ENCODE measurements at regions not wholly inside any gene's neighbourhood (a gene's known extent, or its start where the extent isn't known, plus 50 kb on each side); places are given as distances from the start of the nearest gene placed in this dataset.

GRCh38 chr2:7910752-7911151 is 771.1 kb upstream of the ID2 start:
- TF ChIP-seq, protein P1, sequence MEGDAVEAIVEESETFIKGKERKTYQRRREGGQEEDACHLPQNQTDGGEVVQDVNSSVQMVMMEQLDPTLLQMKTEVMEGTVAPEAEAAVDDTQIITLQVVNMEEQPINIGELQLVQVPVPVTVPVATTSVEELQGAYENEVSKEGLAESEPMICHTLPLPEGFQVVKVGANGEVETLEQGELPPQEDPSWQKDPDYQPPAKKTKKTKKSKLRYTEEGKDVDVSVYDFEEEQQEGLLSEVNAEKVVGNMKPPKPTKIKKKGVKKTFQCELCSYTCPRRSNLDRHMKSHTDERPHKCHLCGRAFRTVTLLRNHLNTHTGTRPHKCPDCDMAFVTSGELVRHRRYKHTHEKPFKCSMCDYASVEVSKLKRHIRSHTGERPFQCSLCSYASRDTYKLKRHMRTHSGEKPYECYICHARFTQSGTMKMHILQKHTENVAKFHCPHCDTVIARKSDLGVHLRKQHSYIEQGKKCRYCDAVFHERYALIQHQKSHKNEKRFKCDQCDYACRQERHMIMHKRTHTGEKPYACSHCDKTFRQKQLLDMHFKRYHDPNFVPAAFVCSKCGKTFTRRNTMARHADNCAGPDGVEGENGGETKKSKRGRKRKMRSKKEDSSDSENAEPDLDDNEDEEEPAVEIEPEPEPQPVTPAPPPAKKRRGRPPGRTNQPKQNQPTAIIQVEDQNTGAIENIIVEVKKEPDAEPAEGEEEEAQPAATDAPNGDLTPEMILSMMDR (conservative IDR thresholded peaks at IDR 0.05): no peak
- H3K36me3 Mint-ChIP-seq: no peaks in the 10 kb centered on the region
- peaks cover 18% of the 10 kb centered on the region for H3K27me3 Mint-ChIP-seq
- no peak overlapping the region for H3K27ac Mint-ChIP-seq
- no peaks in the 10 kb centered on the region for H3K9me3 Mint-ChIP-seq
- DNase-seq (ENCODE audit: extremely low spot score, unreplicated experiment): no peak
- H3K4me1 Mint-ChIP-seq (ENCODE audit: unreplicated experiment): peaks cover 14% of the 10 kb centered on the region
- H3K4me3 Mint-ChIP-seq: no peak overlapping the region

DNA sequence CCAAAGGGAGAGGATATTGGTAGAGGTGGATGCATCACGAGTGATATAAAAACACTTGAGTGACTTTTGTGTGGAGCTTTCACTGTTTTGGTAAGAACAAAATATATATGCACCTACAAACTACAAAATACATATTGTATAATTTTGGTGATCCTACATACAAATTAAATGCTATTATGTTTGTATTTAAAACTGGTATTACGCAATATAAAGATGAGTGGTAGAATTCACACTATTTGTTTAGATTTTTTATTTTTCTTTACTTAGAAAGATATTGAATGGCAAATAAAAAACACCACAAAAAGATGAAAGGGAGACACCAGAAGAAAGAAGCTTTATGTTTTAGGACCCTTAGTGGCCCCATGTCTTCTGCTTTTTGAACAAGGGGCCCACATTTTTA is 770.7 kb upstream of the ID2 start:
- TF ChIP-seq, protein P1 (conservative IDR thresholded peaks at IDR 0.05): no peak
- DNase-seq (ENCODE audit: extremely low spot score, unreplicated experiment): no peak
- Mint-ChIP-seq H3K9me3 (no peaks in the 10 kb centered on the region), H3K27me3 (peaks cover 18% of the 10 kb centered on the region), H3K4me1 (ENCODE audit: unreplicated experiment) (peaks cover 13% of the 10 kb centered on the region), H3K4me3 (no peak overlapping the region), H3K27ac (no peak overlapping the region), H3K36me3 (no peaks in the 10 kb centered on the region)

GRCh38 chr2:7913974-7914373 is 767.9 kb upstream of the ID2 start:
- H3K27me3 Mint-ChIP-seq: peaks cover 26% of the 10 kb centered on the region
- H3K27ac Mint-ChIP-seq: no peak overlapping the region
- no peak for DNase-seq (ENCODE audit: extremely low spot score, unreplicated experiment)
- H3K9me3 Mint-ChIP-seq: peaks cover 4% of the 10 kb centered on the region
- H3K36me3 Mint-ChIP-seq: no peaks in the 10 kb centered on the region
- TF ChIP-seq, protein P1 (conservative IDR thresholded peaks at IDR 0.05): no peak
- peaks cover 10% of the 10 kb centered on the region for H3K4me1 Mint-ChIP-seq (ENCODE audit: unreplicated experiment)
- no peak overlapping the region for H3K4me3 Mint-ChIP-seq

GRCh38 chr2:7915302-7916091 is 766.4 kb upstream of the ID2 start:
- H3K27ac Mint-ChIP-seq: no peak overlapping the region
- peaks cover 21% of the 10 kb centered on the region for H3K27me3 Mint-ChIP-seq
- H3K4me1 Mint-ChIP-seq (ENCODE audit: unreplicated experiment): peaks cover 10% of the 10 kb centered on the region
- no peak for DNase-seq (ENCODE audit: extremely low spot score, unreplicated experiment)
- no peaks in the 10 kb centered on the region for H3K36me3 Mint-ChIP-seq
- TF ChIP-seq, protein P1 (conservative IDR thresholded peaks at IDR 0.05): no peak
- H3K9me3 Mint-ChIP-seq: peaks cover 4% of the 10 kb centered on the region
- H3K4me3 Mint-ChIP-seq: peak overlapping the region; percentile 29

- Mint-ChIP-seq H3K27me3 (peaks cover 21% of the 10 kb centered on the region), H3K4me1 (ENCODE audit: unreplicated experiment) (peaks cover 10% of the 10 kb centered on the region), H3K4me3 (no peak overlapping the region), H3K9me3 (peaks cover 4% of the 10 kb centered on the region), H3K36me3 (no peaks in the 10 kb centered on the region), H3K27ac (no peak overlapping the region)
- DNase-seq (ENCODE audit: extremely low spot score, unreplicated experiment): no peak
- TF ChIP-seq, protein P1 (conservative IDR thresholded peaks at IDR 0.05): no peak
These were observed 765.2 kb upstream of the ID2 start for GRCh38 chr2:7916670-7917069.

Data from type B pancreatic cell (in vitro differentiated cells).